ENCODE measurements at regions not wholly inside any gene's neighbourhood (a gene's known extent, or its start where the extent isn't known, plus 50 kb on each side); places are given as distances from the start of the nearest gene placed in this dataset.
A peak's percentile ranks its signal among the peaks of the same experiment; 100 is the strongest.

DNA sequence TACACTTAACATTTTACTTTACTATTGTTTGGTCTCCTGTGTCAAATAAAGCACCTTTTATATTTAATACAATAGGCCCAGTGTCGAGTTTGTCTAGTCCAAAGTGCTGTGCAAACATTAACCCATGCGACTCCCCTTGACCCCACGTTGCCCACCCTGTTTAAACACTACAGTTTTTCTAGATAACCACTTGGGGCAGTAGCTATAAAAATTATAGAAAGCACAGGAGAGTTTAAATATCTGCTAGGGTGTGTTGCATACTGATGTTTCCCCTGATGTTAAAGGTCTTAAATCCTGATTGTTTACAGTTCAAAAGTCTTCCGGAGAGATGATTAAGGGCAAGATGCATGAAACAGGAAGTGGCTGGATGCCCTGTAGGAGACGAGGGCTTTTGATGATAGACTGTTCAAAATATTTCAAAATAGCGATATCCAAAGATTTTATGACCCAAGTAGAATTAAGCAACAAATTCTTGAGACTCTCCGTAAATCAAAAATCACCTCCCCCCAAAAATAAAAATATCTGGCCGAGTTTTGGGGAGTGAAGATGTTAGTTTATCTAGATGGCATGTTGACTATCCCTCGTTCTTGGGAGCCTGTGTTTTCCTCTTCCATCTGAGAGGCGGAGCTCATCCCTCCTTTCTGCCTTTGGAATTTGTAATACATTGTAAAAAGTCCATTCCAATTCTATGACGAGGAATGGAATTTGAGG lies 167.1 kb downstream of the FGF9 start:
- DNase-seq (ENCODE audit: low read depth in 1 of 2, low spot score in 2 of 2) (no peak), FAIRE-seq (no peak)
- no peak overlapping the region for H4K91ac ChIP-seq (replicated peaks; ENCODE audit: insufficient read length, low read length)
- H4K8ac ChIP-seq (ENCODE audit: extremely low read depth, insufficient read depth, low read length) = no peak overlapping the region
- no peak overlapping the region for H3K4me2 ChIP-seq (ENCODE audit: insufficient read depth in 1 of 2, low read depth in 2 of 2, low read length in 2 of 2)
- H3K56ac ChIP-seq (replicated peaks; ENCODE audit: insufficient read length, low read depth, low read length) = no peak overlapping the region
- CTCF ChIA-PET (ENCODE audit: partially characterized antibody) = interaction anchor here (0.6 to 1.9 kb wide), 8 partner anchors 9 to 441 kb away, joined by 3 to 5 read pairs (median 3); no protein-coding TSS in a partner anchor
- no peak overlapping the region for H3K4ac ChIP-seq (replicated peaks; ENCODE audit: insufficient read length, low read depth, low read length)
- no peak overlapping the region for H3K4me3 ChIP-seq (ENCODE audit: extremely low read depth in 1 of 4, insufficient read depth in 2 of 4, low read depth in 3 of 4, low read length in 4 of 4)
- H3K9ac ChIP-seq (replicated peaks in 1 of 4; ENCODE audit: extremely low read depth in 1 of 4, low read depth in 3 of 4, low read length in 3 of 4) = no peak overlapping the region
- H3K27me3 ChIP-seq (replicated peaks in 1 of 4; ENCODE audit: control insufficient read depth in 3 of 4, extremely low read depth in 1 of 4, insufficient read depth in 3 of 4, low read length in 3 of 4) = peaks cover 0 to 2% (median 0%) of the 10 kb centered on the region in 4 experiments; a peak in 1 of 7 replicates
- no peak overlapping the region for H2BK20ac ChIP-seq (ENCODE audit: low read length)
- no peaks in the 10 kb centered on the region for H4K20me1 ChIP-seq (replicated peaks in 1 of 2; ENCODE audit: control insufficient read depth in 1 of 2, insufficient read depth in 2 of 2, low read length in 2 of 2)
- H3K14ac ChIP-seq (ENCODE audit: insufficient read length) = no peak overlapping the region
- H3K36me3 ChIP-seq (ENCODE audit: control insufficient read depth in 2 of 4, insufficient read depth in 4 of 4, low read length in 3 of 4) = no peaks in the 10 kb centered on the region
- no peak overlapping the region for H2BK120ac ChIP-seq (replicated peaks; ENCODE audit: low read depth, low read length)
- H3K18ac ChIP-seq (ENCODE audit: extremely low read depth, low read length) = no peak overlapping the region
- H3K9me3 ChIP-seq (ENCODE audit: insufficient read depth in 2 of 2, low read depth in 1 of 2, low read length in 1 of 2) = no peaks in the 10 kb centered on the region
- no peaks in the 10 kb centered on the region for H3K23me2 ChIP-seq (ENCODE audit: low read depth, low read length)
- no peaks in the 10 kb centered on the region for H3K79me2 ChIP-seq (ENCODE audit: control insufficient read depth in 1 of 2, insufficient read depth in 2 of 2, low read length in 2 of 2)
- H2AK5ac ChIP-seq (ENCODE audit: low read depth, low read length) = no peak overlapping the region
- no peak overlapping the region for H2BK12ac ChIP-seq (ENCODE audit: low read depth, low read length)
- no peak overlapping the region for H4K5ac ChIP-seq (ENCODE audit: insufficient read length, low read depth, low read length)
- POLR2A ChIA-PET (ENCODE audit: partially characterized antibody) = no interaction called here
- no peaks in the 10 kb centered on the region for H3K4me1 ChIP-seq (replicated peaks in 1 of 4; ENCODE audit: control insufficient read depth in 3 of 4, insufficient read depth in 4 of 4, low read length in 3 of 4)
- peak overlapping the region; percentile 46; the same call in 1 of the 2 replicates for H2AFZ ChIP-seq (ENCODE audit: low read length)
- WGBS, 2 experiments (ENCODE audit: extremely low coverage in 1 of 2, insufficient coverage in 1 of 2, insufficient read length in 1 of 2, insufficient replicate concordance in 2 of 2, low coverage in 1 of 2, low lambda C conversion rate in 2 of 2, missing lambda C conversion rate in 1 of 2) = 81% methylated on average over 11 of the region's 11 CpGs; no CpG with 5 or more reads in 1 of the 2 experiments
- H3K27ac ChIP-seq (ENCODE audit: low read depth, low read length) = no peak overlapping the region
- no peak overlapping the region for H2BK5ac ChIP-seq (ENCODE audit: low read depth, low read length)
- no peak overlapping the region for H2BK15ac ChIP-seq (ENCODE audit: low read length)
- no peak overlapping the region for H3K23ac ChIP-seq (ENCODE audit: insufficient read length)
- no peaks in the 10 kb centered on the region for H3K79me1 ChIP-seq (ENCODE audit: low read depth, low read length)
- TF ChIP-seq YY1 (IDR thresholded peaks at IDR 0.05; ENCODE audit: low read depth, low read length) (no peak), SAP30 (IDR thresholded peaks at IDR 0.05; ENCODE audit: insufficient read depth, insufficient replicate concordance, low read length) (no peak), GABPA (IDR thresholded peaks at IDR 0.05; ENCODE audit: borderline replicate concordance, insufficient read depth, low read length) (no peak), POU5F1 (IDR thresholded peaks at IDR 0.05; ENCODE audit: low read depth, low read length) (no peak), SIX5 (IDR thresholded peaks at IDR 0.05; ENCODE audit: low read depth, low read length) (no peak), SP4 (IDR thresholded peaks at IDR 0.05; ENCODE audit: low read length) (no peak), KDM4A (IDR thresholded peaks at IDR 0.05; ENCODE audit: low read depth, low read length, severe bottlenecking) (no peak), JUN (IDR thresholded peaks at IDR 0.05; ENCODE audit: low read depth, low read length) (no peak), CREB1 (IDR thresholded peaks at IDR 0.05) (no peak), EZH2 (IDR thresholded peaks at IDR 0.05; ENCODE audit: low read depth, low read length, severe bottlenecking) (no peak)
- TF ChIP-seq, protein P1, sequence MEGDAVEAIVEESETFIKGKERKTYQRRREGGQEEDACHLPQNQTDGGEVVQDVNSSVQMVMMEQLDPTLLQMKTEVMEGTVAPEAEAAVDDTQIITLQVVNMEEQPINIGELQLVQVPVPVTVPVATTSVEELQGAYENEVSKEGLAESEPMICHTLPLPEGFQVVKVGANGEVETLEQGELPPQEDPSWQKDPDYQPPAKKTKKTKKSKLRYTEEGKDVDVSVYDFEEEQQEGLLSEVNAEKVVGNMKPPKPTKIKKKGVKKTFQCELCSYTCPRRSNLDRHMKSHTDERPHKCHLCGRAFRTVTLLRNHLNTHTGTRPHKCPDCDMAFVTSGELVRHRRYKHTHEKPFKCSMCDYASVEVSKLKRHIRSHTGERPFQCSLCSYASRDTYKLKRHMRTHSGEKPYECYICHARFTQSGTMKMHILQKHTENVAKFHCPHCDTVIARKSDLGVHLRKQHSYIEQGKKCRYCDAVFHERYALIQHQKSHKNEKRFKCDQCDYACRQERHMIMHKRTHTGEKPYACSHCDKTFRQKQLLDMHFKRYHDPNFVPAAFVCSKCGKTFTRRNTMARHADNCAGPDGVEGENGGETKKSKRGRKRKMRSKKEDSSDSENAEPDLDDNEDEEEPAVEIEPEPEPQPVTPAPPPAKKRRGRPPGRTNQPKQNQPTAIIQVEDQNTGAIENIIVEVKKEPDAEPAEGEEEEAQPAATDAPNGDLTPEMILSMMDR (IDR thresholded peaks at IDR 0.05; ENCODE audit: control extremely low read depth in 1 of 3, insufficient read depth in 1 of 3, low read depth in 1 of 3, low read length in 3 of 3) = no peak
